Endothelial cell of umbilical vein (primary cell): ENCODE measurements at regions not wholly inside any gene's neighbourhood (a gene's known extent, or its start where the extent isn't known, plus 50 kb on each side); places are given as distances from the start of the nearest gene placed in this dataset.

Source experiments
- BruUV-seq: library from RNA; stranded (reverse); fragments of 400-500 nt; replicated peaks from 2 replicates; lab custom pipeline; 2021; lab: Mats Ljungman, UMichigan
- CTCF ChIA-PET: fragments of 300-600, 350-600 bp; sonication (Branson Sonifier 250); formaldehyde crosslinking; loops from one replicate; lab custom pipeline; 2021; ENCODE audit warnings: antibody characterized with exemption, inconsistent platforms; lab: Charles Lee
- POLR2A ChIA-PET: fragments of 300-600, 350-600 bp; sonication (Branson Sonifier 250); formaldehyde crosslinking; loops from one replicate; lab custom pipeline; 2021; ENCODE audit warnings: antibody characterized with exemption, inconsistent platforms; lab: Charles Lee
- DNase-seq: peaks from one replicate; pipeline ENCODE4 v3.0.0-alpha.2; 2011; ENCODE audit warnings: low read depth, low spot score
- FAIRE-seq: peaks from 2 replicates; lab custom pipeline; 2011; peaks lifted over from hg19 to GRCh38; lab: Jason Lieb, UNC
- H2AFZ ChIP-seq: 2 replicates; pipeline ENCODE4 v1.6.0; 2012; ENCODE audit warnings: low read depth, low read length, control low read depth, inconsistent platforms
- H3K27ac ChIP-seq: 2 replicates; pipeline ENCODE4 v1.5.1; 2011; ENCODE audit warnings: low read depth, mild to moderate bottlenecking, control low read depth, low read length, moderate library complexity; ENCODE audit not compliant: insufficient read depth
- H3K27me3 ChIP-seq, 2 experiments: 2 replicates each; pipeline versions ENCODE4 v1.6.0 to v1.6.1; 2011; ENCODE audit warnings: low read length in 2 of 2, mixed read lengths in 1 of 2; ENCODE audit not compliant: control insufficient read depth in 2 of 2, insufficient read depth in 2 of 2
- H3K36me3 ChIP-seq, 2 experiments: 2 replicates in 1 of 2; 3 replicates in 1 of 2; pipeline ENCODE4 v1.5.1; 2011; ENCODE audit warnings: low read length in 2 of 2, mild to moderate bottlenecking in 1 of 2, moderate library complexity in 1 of 2; ENCODE audit not compliant: control insufficient read depth in 2 of 2, insufficient read depth in 2 of 2; ENCODE audit errors: extremely low read depth in 1 of 2
- H3K4me1 ChIP-seq: 3 replicates; pipeline ENCODE4 v1.5.1; 2011; ENCODE audit warnings: mild to moderate bottlenecking, low read length; ENCODE audit not compliant: control insufficient read depth, insufficient read depth; ENCODE audit errors: extremely low read depth
- H3K4me2 ChIP-seq: 2 replicates; pipeline ENCODE4 v1.6.1; 2011; ENCODE audit warnings: low read length, control low read depth, mixed read lengths; ENCODE audit not compliant: insufficient read depth
- H3K4me3 ChIP-seq, 3 experiments: fragments of 200-600 bp in 1 of 3; sonication (generic), shearing (Covaris generic) in 1 of 3; replicated peaks in 1 of 3; 2 replicates each; pipeline ENCODE4 v1.5.1; 2011 to 2016; ENCODE audit warnings: control low read depth in 3 of 3, low read length in 3 of 3, mild to moderate bottlenecking in 2 of 3, inconsistent platforms in 1 of 3, low read depth in 1 of 3, moderate library complexity in 1 of 3; ENCODE audit not compliant: insufficient read depth in 1 of 3
- H3K79me2 ChIP-seq: 2 replicates; pipeline ENCODE4 v1.6.0; 2012; ENCODE audit warnings: low read length, inconsistent platforms; ENCODE audit not compliant: control insufficient read depth, insufficient read depth
- H3K9ac ChIP-seq: replicated peaks from 2 replicates; pipeline ENCODE3; 2011; ENCODE audit warnings: low read length, control low read depth; ENCODE audit not compliant: insufficient read depth; ENCODE audit errors: extremely low read depth
- H3K9me1 ChIP-seq: replicated peaks from 3 replicates; pipeline ENCODE4 v1.6.0; 2011; ENCODE audit warnings: mild to moderate bottlenecking, low read length; ENCODE audit not compliant: control insufficient read depth, insufficient read depth; ENCODE audit errors: extremely low read depth
- H3K9me3 ChIP-seq: replicated peaks from 2 replicates; pipeline ENCODE4 v1.5.1; 2012; ENCODE audit warnings: low read length, inconsistent platforms; ENCODE audit not compliant: control insufficient read depth, insufficient read depth
- H4K20me1 ChIP-seq: replicated peaks from 2 replicates; pipeline ENCODE3; 2011; ENCODE audit warnings: mild to moderate bottlenecking, low read length; ENCODE audit not compliant: control insufficient read depth, insufficient read depth; ENCODE audit errors: extremely low read depth
- CTCF ChIP-seq, 2 donors: IDR thresholded peaks; 1 replicate in 1 of 2; 2 replicates in 1 of 2; pipeline ENCODE4 v1.5.1; 2011; ENCODE audit warnings: low read length in 2 of 2, mild to moderate bottlenecking in 2 of 2, moderate library complexity in 2 of 2, control low read depth in 1 of 2, inconsistent platforms in 1 of 2, low read depth in 1 of 2; ENCODE audit not compliant: insufficient read depth in 1 of 2; ENCODE audit errors: extremely low read depth in 1 of 2
- EZH2 ChIP-seq: IDR thresholded peaks from 2 replicates; pipeline ENCODE4 v1.6.1; 2012; ENCODE audit warnings: borderline replicate concordance, low read depth, mild to moderate bottlenecking, moderate library complexity, low read length, inconsistent platforms; ENCODE audit not compliant: severe bottlenecking
- FOS ChIP-seq: IDR thresholded peaks from 2 replicates; pipeline ENCODE4 v1.6.1; 2011; ENCODE audit warnings: mild to moderate bottlenecking, low read length, moderate library complexity, borderline replicate concordance; ENCODE audit not compliant: insufficient read depth
- GATA2 ChIP-seq: IDR thresholded peaks from 2 replicates; pipeline ENCODE4 v1.7.0; 2011; ENCODE audit warnings: low read depth, mild to moderate bottlenecking, moderate library complexity, mixed read lengths, low read length; ENCODE audit not compliant: insufficient read length, insufficient read depth
- JUN ChIP-seq: IDR thresholded peaks from 2 replicates; pipeline ENCODE4 v1.6.1; 2011; ENCODE audit warnings: borderline replicate concordance, low read depth; ENCODE audit not compliant: insufficient read length, insufficient read depth
- MAX ChIP-seq: IDR thresholded peaks from 2 replicates; pipeline ENCODE4 v1.6.1; 2011; ENCODE audit not compliant: insufficient read depth, insufficient read length
- MYC ChIP-seq: IDR thresholded peaks from one replicate; pipeline ENCODE4 v1.6.1; 2011; ENCODE audit warnings: mild to moderate bottlenecking, low read depth, low read length
- POLR2A ChIP-seq: IDR thresholded peaks from 2 replicates; pipeline ENCODE4 v1.6.1; 2012; ENCODE audit warnings: low read depth, mild to moderate bottlenecking, control low read depth, low read length
- POLR2AphosphoS5 ChIP-seq: IDR thresholded peaks from 2 replicates; pipeline ENCODE4 v1.6.1; 2012; ENCODE audit warnings: low read depth, mild to moderate bottlenecking, control low read depth, low read length, moderate library complexity; ENCODE audit not compliant: insufficient read depth
- dilution Hi-C: fragments of 300-500 bp; cut with MboI; formaldehyde crosslinking; loops from one replicate; pipeline ENCODE4 v1.15.0; 2019; ENCODE audit warnings: low sequenced_read_pairs; ENCODE audit not compliant: extremely low pct_ligation_motif_present
- intact Hi-C: fragments of 100-400 bp; cut with micrococcal nuclease; formaldehyde crosslinking; loops from one replicate; pipeline ENCODE4 v1.10.0; 2022

- Histone ChIP-seq H3K4me2 (no peak overlapping the region), H3K4me3 (no peak overlapping the region), H3K36me3 (no peaks in the 10 kb centered on the region), H3K9me3 (no peaks in the 10 kb centered on the region), H3K4me1 (no peaks in the 10 kb centered on the region), H2AFZ (no peak overlapping the region), H3K9ac (no peak overlapping the region), H3K27ac (no peak overlapping the region), H4K20me1 (no peaks in the 10 kb centered on the region), H3K27me3 (no peaks in the 10 kb centered on the region), H3K79me2 (no peaks in the 10 kb centered on the region), H3K9me1 (no peaks in the 10 kb centered on the region)
- no peak for TF ChIP-seq EZH2
- no peak for TF ChIP-seq CTCF (IDR thresholded peaks at IDR 0.05; ENCODE audit: extremely low read depth in 1 of 2, insufficient read depth in 1 of 2, low read depth in 1 of 2, low read length in 2 of 2)
- no peak for TF ChIP-seq POLR2AphosphoS5
- no peak for TF ChIP-seq GATA2
- CTCF ChIA-PET = no interaction called here
- FAIRE-seq (no peak), DNase-seq (no peak)
- POLR2A ChIA-PET = no interaction called here
- dilution Hi-C loops = no loop called here
- no TSS peak for BruUV-seq
- intact Hi-C loops = no loop called here
Observed at GRCh38 chr14:28323366-28323765, 443.2 kb upstream of the FOXG1 start.

- FAIRE-seq = no peak
Observed at GRCh38 chr14:28323951-28324741, 442.4 kb upstream of the FOXG1 start.

More at GRCh38 chr14:28323951-28324741, 442.4 kb upstream of the FOXG1 start:
- BruUV-seq = no TSS peak
- Histone ChIP-seq H2AFZ (no peak overlapping the region), H3K27ac (no peak overlapping the region), H3K4me2 (no peak overlapping the region), H3K79me2 (no peaks in the 10 kb centered on the region), H3K36me3 (no peaks in the 10 kb centered on the region), H3K9me1 (no peaks in the 10 kb centered on the region), H3K27me3 (no peaks in the 10 kb centered on the region), H3K9ac (no peak overlapping the region), H3K4me1 (no peaks in the 10 kb centered on the region), H4K20me1 (no peaks in the 10 kb centered on the region), H3K4me3 (no peak overlapping the region), H3K9me3 (no peaks in the 10 kb centered on the region)
- TF ChIP-seq MAX (no peak), POLR2A (no peak), EZH2 (no peak), CTCF (IDR thresholded peaks at IDR 0.05; ENCODE audit: extremely low read depth in 1 of 2, insufficient read depth in 1 of 2, low read depth in 1 of 2, low read length in 2 of 2) (no peak), JUN (no peak), GATA2 (no peak), FOS (no peak), POLR2AphosphoS5 (no peak), MYC (no peak)
- CTCF ChIA-PET = no interaction called here
- no peak for DNase-seq
- dilution Hi-C loops = no loop called here
- POLR2A ChIA-PET = no interaction called here
- intact Hi-C loops = no loop called here
